ENCODE measurements at regions not wholly inside any gene's neighbourhood (a gene's known extent, or its start where the extent isn't known, plus 50 kb on each side); places are given as distances from the start of the nearest gene placed in this dataset.
"Not testable (repeated sequence)": the region's sequence is repeated elsewhere in the genome, so short reads cannot be mapped to it uniquely, and the experiment has no call there.

DNA sequence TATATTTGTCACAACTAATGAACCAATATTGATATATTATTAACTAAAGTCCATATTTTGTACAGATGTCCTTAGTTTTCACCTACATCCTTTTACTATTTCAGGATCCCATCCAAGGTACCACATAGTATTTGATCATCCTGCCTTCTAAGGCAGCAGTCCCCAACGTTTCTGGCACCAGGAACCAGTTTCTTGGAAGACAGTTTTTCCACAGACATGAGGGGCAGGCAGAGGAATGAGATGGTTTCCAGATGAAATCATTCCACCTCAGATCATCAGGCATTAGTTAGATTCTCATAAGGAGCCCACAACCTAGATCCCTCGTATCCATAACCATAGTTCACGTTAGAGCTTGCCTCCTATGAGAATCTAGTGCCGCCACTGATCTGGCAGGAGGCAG is 82.8 kb upstream of the BCL2L14 start:
- Histone ChIP-seq H3K4me3 (ENCODE audit: low read depth, low read length) (no peak overlapping the region), H3K27ac (ENCODE audit: low read depth, low read length) (no peak overlapping the region), H3K27me3 (ENCODE audit: control insufficient read depth, insufficient read depth, low read length) (peaks cover 9% of the 10 kb centered on the region), H3K9me3 (ENCODE audit: control insufficient read depth, insufficient read depth, low read length) (no peaks in the 10 kb centered on the region)
- ChIA-PET POLR2A (no interaction called here), CTCF (no interaction called here)
- TF ChIP-seq, protein P1, sequence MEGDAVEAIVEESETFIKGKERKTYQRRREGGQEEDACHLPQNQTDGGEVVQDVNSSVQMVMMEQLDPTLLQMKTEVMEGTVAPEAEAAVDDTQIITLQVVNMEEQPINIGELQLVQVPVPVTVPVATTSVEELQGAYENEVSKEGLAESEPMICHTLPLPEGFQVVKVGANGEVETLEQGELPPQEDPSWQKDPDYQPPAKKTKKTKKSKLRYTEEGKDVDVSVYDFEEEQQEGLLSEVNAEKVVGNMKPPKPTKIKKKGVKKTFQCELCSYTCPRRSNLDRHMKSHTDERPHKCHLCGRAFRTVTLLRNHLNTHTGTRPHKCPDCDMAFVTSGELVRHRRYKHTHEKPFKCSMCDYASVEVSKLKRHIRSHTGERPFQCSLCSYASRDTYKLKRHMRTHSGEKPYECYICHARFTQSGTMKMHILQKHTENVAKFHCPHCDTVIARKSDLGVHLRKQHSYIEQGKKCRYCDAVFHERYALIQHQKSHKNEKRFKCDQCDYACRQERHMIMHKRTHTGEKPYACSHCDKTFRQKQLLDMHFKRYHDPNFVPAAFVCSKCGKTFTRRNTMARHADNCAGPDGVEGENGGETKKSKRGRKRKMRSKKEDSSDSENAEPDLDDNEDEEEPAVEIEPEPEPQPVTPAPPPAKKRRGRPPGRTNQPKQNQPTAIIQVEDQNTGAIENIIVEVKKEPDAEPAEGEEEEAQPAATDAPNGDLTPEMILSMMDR (IDR thresholded peaks at IDR 0.05; ENCODE audit: low read depth, low read length): no peak
- DNase-seq (ENCODE audit: low read depth, low spot score): no peak

DNA sequence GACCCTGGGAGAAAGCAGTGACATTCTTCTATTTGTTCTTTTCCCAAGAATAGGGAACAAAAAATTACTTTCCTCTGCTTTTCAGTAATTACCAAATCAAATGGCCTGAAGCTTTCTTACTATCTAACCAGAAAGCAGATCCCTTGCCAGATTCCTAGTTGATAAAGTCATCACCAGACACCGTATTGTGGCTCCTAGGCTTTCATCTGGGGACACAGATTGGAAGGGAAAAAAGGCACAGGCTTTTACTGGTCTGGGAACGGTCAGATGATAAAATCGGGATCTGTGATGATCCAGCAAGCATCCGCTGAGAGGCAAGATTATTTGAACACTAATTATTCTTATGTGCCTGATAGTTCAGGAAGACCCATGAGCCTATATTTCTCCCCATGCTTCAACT is 79.1 kb upstream of the BCL2L14 start:
- H3K9me3 ChIP-seq (ENCODE audit: control insufficient read depth, insufficient read depth, low read length): no peaks in the 10 kb centered on the region
- TF ChIP-seq, protein P1 (IDR thresholded peaks at IDR 0.05; ENCODE audit: low read depth, low read length): no peak
- H3K27me3 ChIP-seq (ENCODE audit: control insufficient read depth, insufficient read depth, low read length): peaks cover 7% of the 10 kb centered on the region
- H3K27ac ChIP-seq (ENCODE audit: low read depth, low read length): no peak overlapping the region
- H3K4me3 ChIP-seq (ENCODE audit: low read depth, low read length): no peak overlapping the region
- ChIA-PET POLR2A (no interaction called here), CTCF (interaction anchor here (0.6 to 0.9 kb wide), 2 partner anchors 41 to 272 kb away, joined by 4 to 5 read pairs; no protein-coding TSS in a partner anchor)
- no peak for DNase-seq (ENCODE audit: low read depth, low spot score)

DNA sequence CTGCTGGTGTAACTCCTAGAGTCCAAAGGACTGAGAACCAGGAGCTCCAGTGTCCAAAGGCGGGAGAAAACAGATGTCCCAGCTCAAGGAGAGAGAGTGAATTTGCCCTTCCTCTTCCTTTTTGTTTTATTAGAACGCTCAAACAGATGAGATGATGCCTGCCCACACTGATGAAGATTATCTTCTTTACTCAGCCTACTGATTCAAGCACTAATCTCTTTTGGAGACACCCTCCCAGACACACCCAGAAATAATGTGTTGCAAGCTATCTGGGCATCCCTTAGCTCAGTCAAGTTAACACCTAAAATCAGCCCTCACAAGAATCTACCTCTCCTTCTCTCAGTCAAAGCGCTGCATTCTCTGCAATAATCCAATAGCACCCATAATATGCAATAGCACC is 78.2 kb upstream of the BCL2L14 start:
- H3K27me3 ChIP-seq (ENCODE audit: control insufficient read depth, insufficient read depth, low read length): peaks cover 7% of the 10 kb centered on the region
- H3K9me3 ChIP-seq (ENCODE audit: control insufficient read depth, insufficient read depth, low read length): no peaks in the 10 kb centered on the region
- no peak overlapping the region for H3K4me3 ChIP-seq (ENCODE audit: low read depth, low read length)
- TF ChIP-seq, protein P1 (IDR thresholded peaks at IDR 0.05; ENCODE audit: low read depth, low read length): no peak
- no peak overlapping the region for H3K27ac ChIP-seq (ENCODE audit: low read depth, low read length)
- ChIA-PET POLR2A (no interaction called here), CTCF (no interaction called here)
- no peak for DNase-seq (ENCODE audit: low read depth, low spot score)

DNA sequence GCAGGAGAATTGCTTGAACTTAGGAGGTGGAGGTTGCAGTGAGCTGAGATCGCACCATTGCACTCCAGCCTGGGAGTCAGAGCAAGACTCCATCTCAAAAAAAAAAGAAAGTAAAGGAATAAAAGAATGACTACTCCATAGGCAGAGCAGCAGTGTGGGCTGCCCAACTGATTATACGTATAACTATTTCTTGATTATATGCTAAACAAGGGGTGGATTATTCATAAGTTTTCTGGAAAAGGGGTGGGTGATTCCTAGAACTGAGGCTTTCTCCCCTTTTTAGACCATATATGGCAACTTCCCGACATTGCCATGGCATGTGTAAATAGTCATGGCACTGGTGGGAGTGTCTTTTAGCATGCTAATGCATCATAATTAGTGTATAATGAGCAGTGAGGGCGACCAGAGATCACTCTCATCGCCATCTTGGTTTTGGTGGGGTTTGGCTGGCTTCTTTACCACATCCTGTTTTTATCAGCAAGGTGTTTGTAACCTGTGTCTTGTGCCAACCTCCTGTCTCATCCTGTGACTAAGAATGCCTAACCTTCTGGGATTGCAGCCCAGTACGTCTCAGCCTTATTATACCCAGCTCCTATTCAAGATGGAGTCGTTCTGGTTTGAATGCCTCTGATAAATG is 72.3 kb upstream of the BCL2L14 start:
- POLR2A ChIA-PET; H3K27ac ChIP-seq (ENCODE audit: low read depth, low read length); CTCF ChIA-PET; H3K4me3 ChIP-seq (ENCODE audit: low read depth, low read length); DNase-seq (ENCODE audit: low read depth, low spot score); H3K9me3 ChIP-seq (ENCODE audit: control insufficient read depth, insufficient read depth, low read length): not testable (repeated sequence)
- peaks cover 14% of the 10 kb centered on the region for H3K27me3 ChIP-seq (ENCODE audit: control insufficient read depth, insufficient read depth, low read length)

DNA sequence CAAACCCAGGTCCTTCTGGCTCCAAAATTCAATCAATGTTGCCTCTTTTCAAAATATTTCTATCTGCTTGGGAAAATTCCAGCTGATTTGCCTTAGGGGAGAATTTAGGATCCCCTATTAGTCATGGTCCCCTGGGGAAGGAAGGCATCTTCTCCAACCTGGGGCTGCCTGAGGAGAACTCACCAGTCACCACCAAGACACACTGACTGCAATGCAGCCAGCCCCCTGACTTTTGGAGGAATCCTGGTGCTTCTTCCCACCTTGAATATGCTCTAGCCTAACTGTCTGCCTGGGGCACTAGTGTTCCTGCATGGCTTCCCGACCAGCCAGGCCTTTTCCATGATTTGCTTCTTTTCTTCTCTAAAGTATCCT is 71.8 kb upstream of the BCL2L14 start:
- no peak overlapping the region for H3K27ac ChIP-seq (ENCODE audit: low read depth, low read length)
- no peak overlapping the region for H3K4me3 ChIP-seq (ENCODE audit: low read depth, low read length)
- ChIA-PET POLR2A (no interaction called here), CTCF (no interaction called here)
- TF ChIP-seq, protein P1 (IDR thresholded peaks at IDR 0.05; ENCODE audit: low read depth, low read length): no peak
- no peak for DNase-seq (ENCODE audit: low read depth, low spot score)
- peaks cover 14% of the 10 kb centered on the region for H3K27me3 ChIP-seq (ENCODE audit: control insufficient read depth, insufficient read depth, low read length)
- H3K9me3 ChIP-seq (ENCODE audit: control insufficient read depth, insufficient read depth, low read length): no peaks in the 10 kb centered on the region

DNA sequence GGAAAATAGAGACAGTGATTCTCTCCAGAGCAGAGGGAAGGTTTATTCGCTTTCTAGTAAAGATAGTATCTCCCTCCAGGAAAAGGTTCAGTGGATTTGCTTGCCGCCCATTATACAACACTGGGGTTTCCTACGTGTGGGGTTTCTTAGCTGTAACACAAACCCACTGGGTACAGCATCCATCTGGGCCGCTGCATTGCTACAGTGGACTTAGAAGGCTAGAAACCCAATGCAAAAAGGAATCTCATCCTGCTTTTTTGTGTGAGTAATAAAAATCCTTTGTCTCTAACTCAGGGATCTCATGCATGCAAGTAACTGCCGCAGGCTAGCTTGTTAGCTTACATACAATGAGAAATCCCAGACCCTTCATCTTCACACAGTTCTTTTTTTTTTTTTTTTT is 67.1 kb upstream of the BCL2L14 start:
- Histone ChIP-seq H3K27me3 (ENCODE audit: control insufficient read depth, insufficient read depth, low read length) (peaks cover 8% of the 10 kb centered on the region), H3K4me3 (ENCODE audit: low read depth, low read length) (no peak overlapping the region), H3K27ac (ENCODE audit: low read depth, low read length) (no peak overlapping the region), H3K9me3 (ENCODE audit: control insufficient read depth, insufficient read depth, low read length) (no peaks in the 10 kb centered on the region)
- ChIA-PET POLR2A (no interaction called here), CTCF (no interaction called here)
- DNase-seq (ENCODE audit: low read depth, low spot score): no peak
- TF ChIP-seq, protein P1 (IDR thresholded peaks at IDR 0.05; ENCODE audit: low read depth, low read length): no peak
